ENCODE measurements at regions not wholly inside any gene's neighbourhood (a gene's known extent, or its start where the extent isn't known, plus 50 kb on each side); places are given as distances from the start of the nearest gene placed in this dataset.
"Not testable (repeated sequence)": the region's sequence is repeated elsewhere in the genome, so short reads cannot be mapped to it uniquely, and the experiment has no call there.

DNA sequence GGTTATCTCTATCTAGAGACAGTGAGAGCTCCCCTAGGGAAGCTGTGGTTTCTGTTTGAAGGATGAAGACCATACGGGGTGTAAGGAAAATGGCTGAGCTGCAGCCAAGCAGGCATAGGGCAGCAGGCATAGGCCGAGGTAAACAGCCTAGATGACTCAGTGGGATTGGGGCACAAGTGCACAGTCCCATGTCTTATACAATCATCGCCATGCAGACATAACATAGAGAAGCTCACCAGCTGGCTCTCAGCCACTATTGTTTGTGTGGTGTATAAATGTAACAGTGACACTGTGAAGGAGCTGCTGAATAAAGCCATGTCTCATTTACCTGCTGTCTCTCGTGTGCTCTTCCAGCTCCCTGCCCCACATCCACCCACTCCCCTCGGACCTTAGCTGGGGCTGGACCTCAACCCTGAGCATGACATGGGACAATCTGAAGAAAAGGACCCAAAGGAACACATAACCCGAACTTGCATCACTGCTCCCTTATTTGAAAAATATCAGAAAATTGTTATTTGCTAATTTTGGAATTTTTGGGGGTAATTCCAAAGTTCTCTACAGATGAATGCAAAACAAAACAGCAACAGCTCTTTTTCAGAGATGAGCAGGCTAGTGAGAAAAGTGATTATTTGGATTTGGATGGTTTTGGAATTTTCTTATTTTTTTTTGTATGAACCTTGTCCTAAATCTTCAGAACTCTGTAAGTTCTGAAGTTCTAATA lies 582.7 kb downstream of the REEP3 start:
- DNase-seq (ENCODE audit: low read depth in 4 of 4, low spot score in 1 of 4), result no peak

- DNase-seq (ENCODE audit: low read depth in 4 of 4, low spot score in 1 of 4), result no peak
These were observed 588.8 kb downstream of the REEP3 start for GRCh38 chr10:64109926-64110495.

DNA sequence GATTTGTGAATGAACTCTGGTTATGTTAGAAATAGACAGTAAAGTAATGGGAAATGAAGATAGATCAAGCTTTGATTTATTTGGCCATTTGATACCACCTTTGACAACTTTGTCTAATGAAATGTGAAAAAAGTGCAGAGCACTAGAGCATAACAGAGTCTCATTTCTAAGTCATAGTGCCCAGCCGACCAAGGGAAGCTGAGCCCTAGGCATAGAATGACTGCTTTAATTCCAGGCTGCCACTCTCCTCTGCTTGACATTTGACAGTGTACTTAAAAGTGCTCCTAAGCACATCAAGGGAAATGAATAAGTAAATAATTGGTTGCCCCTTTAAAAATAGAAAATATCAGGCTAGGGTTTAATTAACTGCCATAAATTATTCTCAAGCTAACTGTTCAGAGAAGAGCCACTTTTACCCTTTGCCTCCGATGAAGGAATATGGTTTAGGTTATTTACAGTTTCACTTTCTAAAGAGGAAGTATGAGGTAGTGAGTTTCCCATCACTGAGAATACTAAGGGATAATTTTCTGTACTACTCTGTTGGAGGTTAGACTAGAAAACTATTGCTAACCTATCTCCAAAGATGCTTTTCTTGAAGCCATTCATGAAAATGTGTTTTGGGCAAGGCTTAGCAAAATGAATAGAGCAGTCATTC lies 591.6 kb downstream of the REEP3 start:
- DNase-seq (ENCODE audit: low read depth in 4 of 4, low spot score in 1 of 4), result no peak

DNA sequence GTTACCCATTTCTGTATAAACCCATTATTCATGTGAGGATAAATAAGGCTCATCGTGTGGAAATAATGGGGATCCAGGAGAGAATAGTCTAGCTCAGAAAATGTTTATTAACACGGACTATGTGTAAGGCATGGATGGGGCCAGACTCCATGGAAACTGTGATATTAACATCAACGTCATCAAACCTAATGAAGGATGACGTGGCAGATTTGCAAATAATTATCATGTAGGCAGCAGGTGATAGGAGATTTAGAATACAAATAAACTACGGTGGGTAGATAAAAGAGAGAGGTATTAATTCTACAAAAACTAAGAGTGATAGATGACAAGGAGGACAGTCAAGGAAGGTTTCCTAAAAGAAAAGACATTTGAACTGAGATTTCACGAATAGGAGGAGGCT lies 592.2 kb downstream of the REEP3 start:
- no peak for DNase-seq (ENCODE audit: low read depth in 4 of 4, low spot score in 1 of 4)

GRCh38 chr10:64113792-64114191 lies 592.6 kb downstream of the REEP3 start:
- no peak for DNase-seq (ENCODE audit: low read depth in 4 of 4, low spot score in 1 of 4)

DNA sequence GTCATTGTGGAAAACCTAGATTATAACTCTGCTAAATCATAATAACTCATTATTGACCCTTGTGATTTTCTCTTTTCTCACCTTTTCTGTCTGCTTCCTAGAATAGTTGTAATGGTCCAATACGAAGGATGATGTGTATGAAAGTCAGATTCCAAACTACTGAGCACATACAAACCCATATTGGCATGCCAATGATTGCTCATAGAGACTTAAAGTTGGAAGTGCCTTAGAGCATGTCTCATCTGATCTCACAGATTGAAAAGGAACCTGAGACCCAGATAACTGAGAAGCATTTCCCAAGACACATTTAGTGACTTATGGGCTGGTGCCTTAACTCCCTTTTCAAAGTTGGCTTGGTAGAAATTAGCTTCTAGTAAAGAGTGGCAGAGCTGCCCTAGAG lies 594.3 kb downstream of the REEP3 start:
- DNase-seq (ENCODE audit: low read depth in 4 of 4, low spot score in 1 of 4), result no peak

DNA sequence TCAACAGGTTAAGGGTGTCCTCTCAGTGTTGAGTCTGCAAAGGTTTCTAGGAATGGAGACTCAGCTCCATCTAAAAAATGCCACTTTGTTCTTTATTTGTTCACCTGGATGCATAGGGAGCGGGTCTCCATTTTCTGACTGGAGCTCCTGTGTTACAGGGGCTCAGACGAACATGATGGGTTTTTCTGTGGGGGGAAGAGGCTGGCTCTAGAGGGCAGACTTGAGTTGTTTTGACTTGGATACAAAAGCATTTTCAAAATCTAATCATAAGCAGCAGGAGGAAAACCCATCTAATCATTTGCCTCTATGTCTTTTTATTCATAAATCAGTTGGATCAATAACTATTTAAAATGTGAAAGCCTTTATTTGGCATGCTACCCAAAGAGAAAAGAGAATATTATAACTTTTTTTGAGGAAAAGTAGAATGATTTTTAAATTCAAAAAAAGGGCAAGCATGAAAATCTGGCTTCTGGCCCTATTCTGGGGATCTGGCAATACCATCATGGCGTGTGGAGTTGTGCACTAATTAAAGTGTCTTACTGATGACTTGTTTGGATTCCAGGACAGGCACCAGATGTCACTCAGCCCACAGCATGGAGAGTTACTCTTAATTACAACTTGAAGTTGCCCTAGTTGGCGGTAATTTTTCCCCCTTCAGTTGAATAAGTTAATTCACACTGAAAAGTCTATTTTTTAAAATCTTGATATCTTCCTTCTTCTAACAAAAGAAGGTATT lies 594.9 kb downstream of the REEP3 start:
- DNase-seq (ENCODE audit: low read depth in 4 of 4, low spot score in 1 of 4), result no peak

- DNase-seq (ENCODE audit: low read depth in 4 of 4, low spot score in 1 of 4), result no peak
These were observed 595.5 kb downstream of the REEP3 start for GRCh38 chr10:64116707-64117106.

- DNase-seq (ENCODE audit: low read depth in 4 of 4, low spot score in 1 of 4), result no peak
These were observed 597.5 kb downstream of the REEP3 start for GRCh38 chr10:64118736-64119135.

DNA sequence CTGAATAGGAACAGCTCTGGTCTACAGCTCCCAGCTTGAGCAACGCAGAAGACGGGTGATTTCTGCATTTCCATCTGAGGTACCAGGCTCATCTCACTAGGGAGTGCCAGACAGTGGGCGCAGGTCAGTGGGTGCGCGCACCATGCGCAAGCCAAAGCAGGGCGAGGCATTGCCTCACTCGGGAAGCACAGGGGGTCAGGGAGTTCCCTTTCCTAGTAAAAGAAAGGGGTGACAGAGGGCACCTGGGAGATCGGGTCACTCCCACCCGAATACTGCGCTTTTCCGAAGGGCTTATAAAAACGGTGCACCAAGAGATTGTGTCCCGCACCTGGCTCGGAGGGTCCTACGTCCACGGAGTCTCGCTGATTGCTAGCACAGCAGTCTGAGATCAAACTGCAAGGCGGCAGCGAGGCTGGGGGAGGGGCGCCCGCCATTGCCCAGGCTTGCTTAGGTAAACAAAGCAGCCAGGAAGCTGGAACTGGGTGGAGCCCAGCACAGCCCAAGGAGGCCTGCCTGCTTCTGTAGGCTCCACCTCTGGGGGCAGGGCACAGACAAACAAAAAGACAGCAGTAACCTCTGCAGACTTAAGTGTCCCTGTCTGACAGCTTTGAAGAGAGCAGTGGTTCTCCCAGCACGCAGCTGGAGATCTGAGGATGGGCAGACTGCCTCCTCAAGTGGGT lies 599.2 kb downstream of the REEP3 start:
- DNase-seq (ENCODE audit: low read depth in 4 of 4, low spot score in 1 of 4), result not testable (repeated sequence)

DNA sequence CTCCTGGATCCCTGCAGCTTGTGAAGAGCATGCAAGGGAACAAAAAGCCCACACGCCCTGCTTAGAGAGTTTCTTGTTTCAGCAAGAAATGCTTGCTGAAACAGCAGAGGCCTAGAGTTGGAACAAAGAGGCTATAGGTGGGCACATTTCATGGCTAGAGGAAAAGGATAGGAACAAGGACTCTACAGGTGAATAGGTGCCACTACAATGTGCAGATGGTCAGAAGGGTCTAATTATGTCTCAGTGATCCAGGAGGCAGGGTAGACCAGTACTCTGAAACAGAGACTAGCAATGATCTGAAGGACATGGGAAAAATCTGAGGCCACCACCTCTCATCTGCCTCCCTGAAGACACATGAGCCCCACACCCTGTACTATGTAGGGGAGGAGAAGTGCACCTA lies 609.0 kb downstream of the REEP3 start:
- no peak for DNase-seq (ENCODE audit: low read depth in 4 of 4, low spot score in 1 of 4)

- DNase-seq (ENCODE audit: low read depth in 4 of 4, low spot score in 1 of 4), result no peak
These were observed 613.5 kb downstream of the REEP3 start for GRCh38 chr10:64134676-64135075.

GRCh38 chr10:64142395-64142794 lies 621.2 kb downstream of the REEP3 start:
- no peak for DNase-seq (ENCODE audit: low read depth in 4 of 4, low spot score in 1 of 4)

DNA sequence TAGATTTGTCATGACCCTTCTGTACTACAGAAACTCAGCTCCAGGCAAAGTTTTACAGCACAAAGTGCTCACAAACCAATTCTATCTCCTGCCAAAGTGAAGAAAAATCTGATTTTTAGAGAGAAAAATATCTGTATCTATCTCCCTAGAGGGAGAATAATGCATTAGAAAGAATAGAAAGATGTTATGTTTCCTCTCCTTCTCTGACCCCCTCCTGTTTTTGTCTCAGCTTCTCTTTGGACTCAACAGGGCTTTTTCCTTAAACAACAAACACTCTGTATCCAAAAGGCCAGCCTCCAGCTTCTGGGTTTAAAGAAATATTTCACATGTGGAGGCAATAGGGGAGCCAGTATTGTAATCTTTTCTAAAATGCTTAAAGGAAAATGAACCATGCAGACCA lies 627.4 kb downstream of the REEP3 start:
- DNase-seq (ENCODE audit: low read depth in 4 of 4, low spot score in 1 of 4), result no peak

- no peak for DNase-seq (ENCODE audit: low read depth in 4 of 4, low spot score in 1 of 4)
These were observed 635.0 kb downstream of the REEP3 start for GRCh38 chr10:64156166-64156565.

DNA sequence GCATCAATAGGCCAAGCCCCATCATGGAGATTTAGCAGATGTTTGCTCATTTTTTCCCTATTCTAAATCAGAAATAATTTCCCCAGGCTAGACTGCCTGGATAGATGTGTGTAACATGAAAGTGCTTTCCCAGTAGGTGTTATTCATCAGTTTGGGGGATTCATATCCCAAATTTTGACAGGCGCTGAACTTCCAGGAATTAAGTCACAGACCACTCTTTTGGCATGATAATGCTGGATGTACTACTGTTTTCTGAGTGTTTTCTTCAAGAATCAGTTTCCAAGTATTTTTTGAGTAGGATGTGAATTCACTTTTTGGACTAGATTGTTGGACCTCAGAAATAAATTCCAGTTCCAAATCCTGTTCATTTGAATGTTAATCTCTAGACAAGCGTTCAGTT lies 637.4 kb downstream of the REEP3 start:
- no peak for DNase-seq (ENCODE audit: low read depth in 4 of 4, low spot score in 1 of 4)

GRCh38 chr10:64159910-64160872 lies 639.0 kb downstream of the REEP3 start:
- no peak for DNase-seq (ENCODE audit: low read depth in 4 of 4, low spot score in 1 of 4)

DNA sequence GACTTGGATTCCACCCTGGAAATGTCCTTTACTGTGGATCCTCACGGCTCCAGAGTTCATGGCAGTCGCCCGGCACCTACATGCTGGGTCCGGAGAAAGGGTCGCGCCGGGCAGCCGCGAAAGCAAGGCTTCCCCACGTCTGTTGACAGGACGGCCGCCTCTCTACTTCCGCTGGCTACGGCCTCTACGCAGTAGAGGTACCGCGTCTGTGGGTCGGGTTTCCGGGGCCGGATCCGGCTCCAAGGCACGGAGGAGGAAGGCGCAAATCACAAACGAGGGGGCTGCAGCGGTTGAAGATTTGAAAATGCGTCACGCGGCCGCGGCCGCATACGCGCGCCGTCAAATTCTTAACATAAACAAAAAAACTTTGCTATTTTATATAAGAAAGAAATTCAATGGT lies 649.6 kb downstream of the REEP3 start:
- DNase-seq (ENCODE audit: low read depth in 4 of 4, low spot score in 1 of 4), result no peak

DNA sequence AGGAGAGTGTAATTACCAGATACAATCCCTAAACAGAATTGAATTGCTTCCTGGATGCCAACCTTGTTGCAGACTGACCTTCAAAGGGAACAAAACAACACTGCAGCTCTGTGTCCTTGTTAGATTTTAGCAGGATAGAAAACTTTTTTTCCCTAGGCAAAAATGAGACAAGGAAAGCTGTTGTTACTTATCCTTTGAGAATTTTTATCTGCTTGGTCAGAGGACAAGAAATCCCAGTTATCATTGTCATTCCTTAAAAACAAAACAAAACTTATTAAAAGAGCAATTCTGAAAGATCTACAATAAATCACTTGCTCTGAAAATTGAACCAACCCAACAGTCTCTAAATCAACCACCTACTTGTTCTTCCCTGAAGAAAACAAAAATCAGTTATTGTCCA lies 652.6 kb downstream of the REEP3 start:
- DNase-seq (ENCODE audit: low read depth in 4 of 4, low spot score in 1 of 4), result no peak

DNA sequence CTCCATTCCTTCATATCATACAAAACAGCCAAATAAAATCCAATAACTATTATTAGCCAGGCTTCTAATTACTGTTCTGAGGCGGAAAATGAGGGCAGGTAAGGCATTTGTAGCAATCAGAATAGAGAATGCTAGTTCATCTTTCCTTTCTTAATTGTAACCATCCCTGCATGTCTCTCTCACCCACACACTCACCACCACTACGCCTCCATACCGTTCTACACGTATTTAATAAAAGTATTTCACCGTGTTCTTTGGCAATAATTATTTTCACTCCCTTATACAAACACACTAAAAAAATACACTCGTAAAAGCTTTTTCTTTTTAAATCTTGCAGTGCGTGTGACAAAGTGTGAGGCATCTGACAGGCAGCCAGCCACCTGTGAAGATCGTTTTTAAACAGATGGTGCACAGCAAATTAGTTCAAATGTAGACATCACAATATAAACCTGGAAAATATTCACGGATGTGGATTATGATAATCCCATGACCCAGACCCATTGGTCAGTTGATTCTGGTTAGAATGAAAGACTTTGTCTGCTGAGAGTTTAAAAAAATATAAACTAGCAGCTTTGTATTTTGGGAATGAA lies 653.6 kb downstream of the REEP3 start:
- no peak for DNase-seq (ENCODE audit: low read depth in 4 of 4, low spot score in 1 of 4)

Measured in stimulated activated CD4-positive, alpha-beta T cell treated with anti-CD3 and anti-CD28 coated beads, Interleukin-1b, Interleukin-23, amount 100 ng/mL, for 24 hours (primary cell).